ENCODE measurements at regions not wholly inside any gene's neighbourhood (a gene's known extent, or its start where the extent isn't known, plus 50 kb on each side); places are given as distances from the start of the nearest gene placed in this dataset.

DNA sequence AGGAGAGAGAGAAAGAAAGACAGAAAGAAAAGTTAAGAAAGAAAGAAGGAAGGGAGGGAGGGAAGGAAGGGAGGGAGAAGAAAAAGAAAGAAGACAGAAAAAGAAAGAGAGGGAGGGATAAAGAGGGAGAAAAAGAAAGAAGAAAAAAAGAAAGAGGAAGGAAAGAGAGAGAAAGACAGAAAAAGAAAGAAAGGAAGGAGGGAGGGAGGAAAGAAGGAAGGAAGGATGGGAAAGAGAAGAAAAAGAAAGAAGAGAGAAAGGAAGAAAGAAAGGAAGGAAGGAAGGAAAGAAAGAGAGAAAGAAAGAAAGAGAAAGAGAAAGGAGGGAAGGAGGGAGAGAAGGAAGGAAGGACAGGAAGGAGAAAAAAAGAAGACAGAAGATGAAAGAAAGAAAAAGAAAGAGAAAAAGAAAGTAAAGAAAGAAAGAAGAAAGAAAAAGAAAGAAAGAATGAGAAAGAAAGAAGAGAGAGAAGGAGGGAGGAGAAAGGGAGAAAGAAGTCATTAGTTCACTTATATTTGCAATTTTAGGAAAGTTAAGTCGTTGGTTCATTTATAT is 567.2 kb upstream of the CBLB start (continued):
- no peak for TF ChIP-seq TCF4 (CRISPR knock-in tag; IDR thresholded peaks at IDR 0.05; ENCODE audit: borderline replicate concordance)

- TF ChIP-seq OSR1 (CRISPR knock-in tag; IDR thresholded peaks at IDR 0.05) (no peak), ARNTL (CRISPR knock-in tag; IDR thresholded peaks at IDR 0.05; ENCODE audit: borderline replicate concordance, low read depth) (no peak), CSDC2 (CRISPR knock-in tag; IDR thresholded peaks at IDR 0.05) (no peak), ZC3H10 (CRISPR knock-in tag; IDR thresholded peaks at IDR 0.05) (no peak), RARB (CRISPR knock-in tag; IDR thresholded peaks at IDR 0.05) (no peak), ZNF565 (CRISPR knock-in tag; conservative IDR thresholded peaks at IDR 0.05; ENCODE audit: low read depth) (no peak), BACH2 (CRISPR knock-in tag; IDR thresholded peaks at IDR 0.05; ENCODE audit: borderline replicate concordance) (no peak), TOX (CRISPR knock-in tag; IDR thresholded peaks at IDR 0.05; ENCODE audit: borderline replicate concordance) (no peak), ZNF8 (CRISPR knock-in tag; IDR thresholded peaks at IDR 0.05) (no peak), ZFP3 (CRISPR knock-in tag; IDR thresholded peaks at IDR 0.05) (no peak), ESRRG (CRISPR knock-in tag; IDR thresholded peaks at IDR 0.05) (no peak), ZFP30 (CRISPR knock-in tag; IDR thresholded peaks at IDR 0.05) (no peak), CREB5 (CRISPR knock-in tag; IDR thresholded peaks at IDR 0.05; ENCODE audit: low read depth) (no peak), ISL1 (CRISPR knock-in tag; IDR thresholded peaks at IDR 0.05) (no peak), PPARA (CRISPR knock-in tag; IDR thresholded peaks at IDR 0.05; ENCODE audit: borderline replicate concordance) (no peak), TCF4 (CRISPR knock-in tag; IDR thresholded peaks at IDR 0.05; ENCODE audit: borderline replicate concordance) (no peak), GLIS3 (CRISPR knock-in tag; IDR thresholded peaks at IDR 0.05) (no peak)
- TF ChIP-seq, protein P1, sequence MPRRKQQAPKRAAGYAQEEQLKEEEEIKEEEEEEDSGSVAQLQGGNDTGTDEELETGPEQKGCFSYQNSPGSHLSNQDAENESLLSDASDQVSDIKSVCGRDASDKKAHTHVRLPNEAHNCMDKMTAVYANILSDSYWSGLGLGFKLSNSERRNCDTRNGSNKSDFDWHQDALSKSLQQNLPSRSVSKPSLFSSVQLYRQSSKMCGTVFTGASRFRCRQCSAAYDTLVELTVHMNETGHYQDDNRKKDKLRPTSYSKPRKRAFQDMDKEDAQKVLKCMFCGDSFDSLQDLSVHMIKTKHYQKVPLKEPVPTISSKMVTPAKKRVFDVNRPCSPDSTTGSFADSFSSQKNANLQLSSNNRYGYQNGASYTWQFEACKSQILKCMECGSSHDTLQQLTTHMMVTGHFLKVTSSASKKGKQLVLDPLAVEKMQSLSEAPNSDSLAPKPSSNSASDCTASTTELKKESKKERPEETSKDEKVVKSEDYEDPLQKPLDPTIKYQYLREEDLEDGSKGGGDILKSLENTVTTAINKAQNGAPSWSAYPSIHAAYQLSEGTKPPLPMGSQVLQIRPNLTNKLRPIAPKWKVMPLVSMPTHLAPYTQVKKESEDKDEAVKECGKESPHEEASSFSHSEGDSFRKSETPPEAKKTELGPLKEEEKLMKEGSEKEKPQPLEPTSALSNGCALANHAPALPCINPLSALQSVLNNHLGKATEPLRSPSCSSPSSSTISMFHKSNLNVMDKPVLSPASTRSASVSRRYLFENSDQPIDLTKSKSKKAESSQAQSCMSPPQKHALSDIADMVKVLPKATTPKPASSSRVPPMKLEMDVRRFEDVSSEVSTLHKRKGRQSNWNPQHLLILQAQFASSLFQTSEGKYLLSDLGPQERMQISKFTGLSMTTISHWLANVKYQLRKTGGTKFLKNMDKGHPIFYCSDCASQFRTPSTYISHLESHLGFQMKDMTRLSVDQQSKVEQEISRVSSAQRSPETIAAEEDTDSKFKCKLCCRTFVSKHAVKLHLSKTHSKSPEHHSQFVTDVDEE (CRISPR knock-in tag; IDR thresholded peaks at IDR 0.05): no peak
- TF ChIP-seq, protein P2, sequence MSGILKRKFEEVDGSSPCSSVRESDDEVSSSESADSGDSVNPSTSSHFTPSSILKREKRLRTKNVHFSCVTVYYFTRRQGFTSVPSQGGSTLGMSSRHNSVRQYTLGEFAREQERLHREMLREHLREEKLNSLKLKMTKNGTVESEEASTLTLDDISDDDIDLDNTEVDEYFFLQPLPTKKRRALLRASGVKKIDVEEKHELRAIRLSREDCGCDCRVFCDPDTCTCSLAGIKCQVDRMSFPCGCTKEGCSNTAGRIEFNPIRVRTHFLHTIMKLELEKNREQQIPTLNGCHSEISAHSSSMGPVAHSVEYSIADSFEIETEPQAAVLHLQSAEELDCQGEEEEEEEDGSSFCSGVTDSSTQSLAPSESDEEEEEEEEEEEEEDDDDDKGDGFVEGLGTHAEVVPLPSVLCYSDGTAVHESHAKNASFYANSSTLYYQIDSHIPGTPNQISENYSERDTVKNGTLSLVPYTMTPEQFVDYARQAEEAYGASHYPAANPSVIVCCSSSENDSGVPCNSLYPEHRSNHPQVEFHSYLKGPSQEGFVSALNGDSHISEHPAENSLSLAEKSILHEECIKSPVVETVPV (CRISPR knock-in tag; IDR thresholded peaks at IDR 0.05): no peak
- TF ChIP-seq, protein P3, sequence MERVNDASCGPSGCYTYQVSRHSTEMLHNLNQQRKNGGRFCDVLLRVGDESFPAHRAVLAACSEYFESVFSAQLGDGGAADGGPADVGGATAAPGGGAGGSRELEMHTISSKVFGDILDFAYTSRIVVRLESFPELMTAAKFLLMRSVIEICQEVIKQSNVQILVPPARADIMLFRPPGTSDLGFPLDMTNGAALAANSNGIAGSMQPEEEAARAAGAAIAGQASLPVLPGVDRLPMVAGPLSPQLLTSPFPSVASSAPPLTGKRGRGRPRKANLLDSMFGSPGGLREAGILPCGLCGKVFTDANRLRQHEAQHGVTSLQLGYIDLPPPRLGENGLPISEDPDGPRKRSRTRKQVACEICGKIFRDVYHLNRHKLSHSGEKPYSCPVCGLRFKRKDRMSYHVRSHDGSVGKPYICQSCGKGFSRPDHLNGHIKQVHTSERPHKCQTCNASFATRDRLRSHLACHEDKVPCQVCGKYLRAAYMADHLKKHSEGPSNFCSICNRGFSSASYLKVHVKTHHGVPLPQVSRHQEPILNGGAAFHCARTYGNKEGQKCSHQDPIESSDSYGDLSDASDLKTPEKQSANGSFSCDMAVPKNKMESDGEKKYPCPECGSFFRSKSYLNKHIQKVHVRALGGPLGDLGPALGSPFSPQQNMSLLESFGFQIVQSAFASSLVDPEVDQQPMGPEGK (CRISPR knock-in tag; IDR thresholded peaks at IDR 0.05; ENCODE audit: borderline replicate concordance): no peak
- no peak for ATAC-seq
Observed at GRCh38 chr3:106438887-106439286, 570.1 kb upstream of the CBLB start.

GRCh38 chr3:106440672-106441071 is 571.9 kb upstream of the CBLB start:
- ATAC-seq: no peak
- no peak for TF ChIP-seq CSDC2 (CRISPR knock-in tag; IDR thresholded peaks at IDR 0.05)
- no peak for TF ChIP-seq ZFP3 (CRISPR knock-in tag; IDR thresholded peaks at IDR 0.05)
- no peak for TF ChIP-seq TCF4 (CRISPR knock-in tag; IDR thresholded peaks at IDR 0.05; ENCODE audit: borderline replicate concordance)
- no peak for TF ChIP-seq GLIS3 (CRISPR knock-in tag; IDR thresholded peaks at IDR 0.05)
- TF ChIP-seq RARB (CRISPR knock-in tag; IDR thresholded peaks at IDR 0.05): no peak
- TF ChIP-seq OSR1 (CRISPR knock-in tag; IDR thresholded peaks at IDR 0.05): no peak

DNA sequence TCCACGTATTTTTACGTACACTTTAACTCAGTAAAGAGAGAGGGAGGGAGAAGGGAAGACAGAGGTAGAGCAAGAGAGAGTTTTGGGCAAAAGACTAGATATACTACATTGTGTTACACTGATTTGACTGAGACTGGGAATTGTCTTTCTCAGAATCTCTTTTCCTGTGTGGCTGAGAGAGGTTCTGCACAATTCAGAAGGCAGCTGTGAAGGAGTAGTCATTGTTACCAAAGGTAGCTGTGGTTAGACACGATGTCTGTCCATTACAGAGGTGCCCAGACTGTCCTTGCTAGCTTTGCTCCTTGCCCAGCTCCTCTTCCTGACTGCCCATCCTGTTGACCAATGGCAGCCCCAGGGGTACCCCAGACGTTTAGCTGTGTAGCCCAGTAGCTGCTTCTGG is 577.5 kb upstream of the CBLB start:
- no peak for ATAC-seq
- TF ChIP-seq, protein P3 (CRISPR knock-in tag; IDR thresholded peaks at IDR 0.05; ENCODE audit: borderline replicate concordance): no peak
- TF ChIP-seq ZFP30 (CRISPR knock-in tag; IDR thresholded peaks at IDR 0.05) (no peak), ZNF565 (CRISPR knock-in tag; conservative IDR thresholded peaks at IDR 0.05; ENCODE audit: low read depth) (no peak)
- TF ChIP-seq, protein P2 (CRISPR knock-in tag; IDR thresholded peaks at IDR 0.05): no peak

All from SK-N-SH treated with all-trans-retinoic acid at 6 μM for 48 hours (cell line).